Liver (tissue), 8 donors: ENCODE measurements at regions not wholly inside any gene's neighbourhood (a gene's known extent, or its start where the extent isn't known, plus 50 kb on each side); places are given as distances from the start of the nearest gene placed in this dataset.

Experiments used
- DNase-seq: peaks from one replicate; pipeline ENCODE4 v3.0.0-alpha.2; 2017; ENCODE audit warnings: low spot score
- H3K27ac ChIP-seq, 2 donors: one replicate each; pipeline ENCODE4 v1.7.0; 2013; ENCODE audit warnings: inconsistent platforms in 2 of 2, low read length in 2 of 2, control low read depth in 1 of 2, low read depth in 1 of 2, mild to moderate bottlenecking in 1 of 2
- H3K27me3 ChIP-seq, 4 donors: one replicate each; pipeline versions ENCODE4 v1.6.1 to v1.7.0; 2013; ENCODE audit warnings: low read length in 3 of 4, inconsistent platforms in 1 of 4, mild to moderate bottlenecking in 1 of 4, moderate library complexity in 1 of 4; ENCODE audit not compliant: control insufficient read depth in 4 of 4, insufficient read depth in 4 of 4
- H3K36me3 ChIP-seq, 4 donors: one replicate each; pipeline versions ENCODE4 v1.6.1 to v1.7.0; 2013; ENCODE audit warnings: low read length in 3 of 4, mild to moderate bottlenecking in 3 of 4, low read depth in 1 of 4, moderate library complexity in 1 of 4; ENCODE audit not compliant: control insufficient read depth in 4 of 4, insufficient read depth in 3 of 4
- H3K4me1 ChIP-seq, 4 donors: one replicate each; pipeline versions ENCODE4 v1.6.1 to v1.7.0; 2013; ENCODE audit warnings: low read length in 3 of 4, mild to moderate bottlenecking in 3 of 4, moderate library complexity in 1 of 4; ENCODE audit not compliant: control insufficient read depth in 4 of 4, insufficient read depth in 4 of 4
- H3K4me3 ChIP-seq, 3 donors: one replicate each; pipeline versions ENCODE4 v1.6.1 to v1.7.0; 2013; ENCODE audit warnings: low read length in 3 of 3, control low read depth in 1 of 3, low read depth in 1 of 3, mild to moderate bottlenecking in 1 of 3
- H3K9ac ChIP-seq, 2 donors: one replicate each; pipeline ENCODE4 v1.7.0; 2013; ENCODE audit warnings: low read length in 2 of 2, mild to moderate bottlenecking in 2 of 2, moderate library complexity in 2 of 2, control low read depth in 1 of 2, low read depth in 1 of 2
- H3K9me3 ChIP-seq, 4 donors: one replicate each; pipeline versions ENCODE4 v1.6.1 to v1.7.0; 2013; ENCODE audit warnings: low read length in 3 of 4; ENCODE audit not compliant: control insufficient read depth in 4 of 4
- ATF3 ChIP-seq: IDR thresholded peaks from 2 replicates; pipeline ENCODE4 v1.6.1; 2016; ENCODE audit warnings: antibody characterized with exemption
- CTCF ChIP-seq: fragments of 150-350 bp; IDR thresholded peaks from 2 replicates; pipeline ENCODE4 v1.5.1; 2017; ENCODE audit warnings: improper control_type of control experiment, low read depth, low read length; ENCODE audit not compliant: missing input control
- EGR1 ChIP-seq, 2 donors: IDR thresholded peaks; 2 replicates each; pipeline ENCODE4 v1.6.1; 2016 to 2018; ENCODE audit warnings: antibody characterized with exemption in 2 of 2, low read depth in 2 of 2
- FOXA1 ChIP-seq: IDR thresholded peaks from 2 replicates; pipeline ENCODE4 v1.6.1; 2016; ENCODE audit warnings: antibody characterized with exemption
- FOXA2 ChIP-seq: IDR thresholded peaks from 2 replicates; pipeline ENCODE4 v1.6.1; 2016; ENCODE audit warnings: antibody characterized with exemption
- GABPA ChIP-seq, 2 donors: IDR thresholded peaks in 1 of 2; conservative IDR thresholded peaks in 1 of 2; 2 replicates each; pipeline ENCODE4 v1.6.1; 2016; ENCODE audit warnings: antibody characterized with exemption in 2 of 2, mild to moderate bottlenecking in 1 of 2, moderate library complexity in 1 of 2
- HNF4A ChIP-seq, 2 donors: conservative IDR thresholded peaks; 2 replicates each; pipeline ENCODE4 v1.6.1; 2016; ENCODE audit warnings: antibody characterized with exemption in 2 of 2, mild to moderate bottlenecking in 2 of 2
- HNF4G ChIP-seq: IDR thresholded peaks from 2 replicates; pipeline ENCODE4 v1.6.1; 2016; ENCODE audit warnings: antibody characterized with exemption
- JUND ChIP-seq, 2 donors: IDR thresholded peaks; 2 replicates each; pipeline ENCODE4 v1.6.1; 2016; ENCODE audit warnings: antibody characterized with exemption in 2 of 2
- MAX ChIP-seq: IDR thresholded peaks from 2 replicates; pipeline ENCODE4 v1.6.1; 2016; ENCODE audit warnings: antibody characterized with exemption
- NR2F2 ChIP-seq: IDR thresholded peaks from 2 replicates; pipeline ENCODE4 v1.6.1; 2016; ENCODE audit warnings: antibody characterized with exemption
- RAD21 ChIP-seq, 2 donors: IDR thresholded peaks; 2 replicates each; pipeline ENCODE4 v1.6.1; 2016; ENCODE audit warnings: antibody characterized with exemption in 2 of 2, mild to moderate bottlenecking in 2 of 2
- REST ChIP-seq: IDR thresholded peaks from 2 replicates; pipeline ENCODE4 v1.6.1; 2016; ENCODE audit warnings: antibody characterized with exemption, mild to moderate bottlenecking
- RXRA ChIP-seq, 2 donors: IDR thresholded peaks; 2 replicates each; pipeline ENCODE4 v1.6.1; 2017 to 2018; ENCODE audit warnings: antibody characterized with exemption in 2 of 2, mild to moderate bottlenecking in 1 of 2
- SP1 ChIP-seq: IDR thresholded peaks from 2 replicates; pipeline ENCODE4 v1.6.1; 2018; ENCODE audit warnings: antibody characterized with exemption, mild to moderate bottlenecking
- TAF1 ChIP-seq: conservative IDR thresholded peaks from 2 replicates; pipeline ENCODE4 v1.6.1; 2016; ENCODE audit warnings: antibody characterized with exemption, mild to moderate bottlenecking
- YY1 ChIP-seq: IDR thresholded peaks from 2 replicates; pipeline ENCODE4 v1.6.1; 2016; ENCODE audit warnings: antibody characterized with exemption, mild to moderate bottlenecking
- ZBTB33 ChIP-seq: IDR thresholded peaks from 2 replicates; pipeline ENCODE4 v1.6.1; 2016; ENCODE audit warnings: antibody characterized with exemption
- WGBS: extraction: QIAGEN DNeasy Blood & Tissue Kit; methylation state at CpG from one replicate; pipeline ENCODE4 v1.1.7; 2013; 5-methylcytosine and 5-hydroxymethylcytosine counted together
- donor health status: healthy.
- donor health status: healthy.
- donor health status: healthy.
- donor health status: healthy.
- donor health status: healthy.

GRCh38 chr9:73528926-73529325 is 377.3 kb downstream of the ANXA1 start:
- Histone ChIP-seq H3K4me3 (no peak overlapping the region), H3K4me1 (no peaks in the 10 kb centered on the region), H3K36me3 (no peaks in the 10 kb centered on the region), H3K9ac (no peak overlapping the region), H3K27me3 (no peaks in the 10 kb centered on the region), H3K9me3 (no peaks in the 10 kb centered on the region), H3K27ac (no peak overlapping the region)
- WGBS = 71% methylated on average over 4 of the region's 4 CpGs
- TF ChIP-seq HNF4G (no peak), RXRA (IDR thresholded peaks at IDR 0.05) (no peak), YY1 (no peak), NR2F2 (no peak), MAX (no peak), ATF3 (no peak), HNF4A (conservative IDR thresholded peaks at IDR 0.05) (no peak), GABPA (IDR thresholded peaks at IDR 0.05 in 1 of 2, conservative IDR thresholded peaks at IDR 0.05 in 1 of 2) (no peak), FOXA1 (no peak), ZBTB33 (no peak), REST (no peak), CTCF (no peak), TAF1 (no peak), SP1 (no peak), EGR1 (IDR thresholded peaks at IDR 0.05; ENCODE audit: low read depth in 2 of 2) (no peak), JUND (IDR thresholded peaks at IDR 0.05) (no peak), RAD21 (IDR thresholded peaks at IDR 0.05) (no peak), FOXA2 (no peak)
- no peak for DNase-seq

- no peak for DNase-seq
- no peaks in the 10 kb centered on the region for H3K9me3 ChIP-seq
- H3K9ac ChIP-seq = no peak overlapping the region
- 94% methylated on average over 1 of the region's 1 CpG for WGBS
- no peaks in the 10 kb centered on the region for H3K4me1 ChIP-seq
- no peaks in the 10 kb centered on the region for H3K27me3 ChIP-seq
- no peak for TF ChIP-seq HNF4G
- TF ChIP-seq ATF3 = no peak
- TF ChIP-seq SP1 = no peak
- no peak for TF ChIP-seq NR2F2
- no peak for TF ChIP-seq EGR1 (IDR thresholded peaks at IDR 0.05; ENCODE audit: low read depth in 2 of 2)
- TF ChIP-seq MAX = no peak
- no peak for TF ChIP-seq HNF4A (conservative IDR thresholded peaks at IDR 0.05)
- no peak for TF ChIP-seq RXRA (IDR thresholded peaks at IDR 0.05)
- TF ChIP-seq GABPA (IDR thresholded peaks at IDR 0.05 in 1 of 2, conservative IDR thresholded peaks at IDR 0.05 in 1 of 2) = no peak
- no peak for TF ChIP-seq FOXA1
- no peak for TF ChIP-seq REST
- H3K27ac ChIP-seq = no peak overlapping the region
- H3K36me3 ChIP-seq = no peaks in the 10 kb centered on the region
- H3K4me3 ChIP-seq = no peak overlapping the region
Observed at GRCh38 chr9:73529666-73530065, 378.0 kb downstream of the ANXA1 start.
